ENCODE measurements at regions not wholly inside any gene's neighbourhood (a gene's known extent, or its start where the extent isn't known, plus 50 kb on each side); places are given as distances from the start of the nearest gene placed in this dataset.

- DNase-seq (ENCODE audit: low read depth) = no peak
These were observed 202.5 kb upstream of the CHRM2 start for GRCh38 chr7:136665878-136666509.

GRCh38 chr7:136664537-136664936, 203.9 kb upstream of the CHRM2 start:
- no peak for DNase-seq (ENCODE audit: low read depth)

- DNase-seq (ENCODE audit: low read depth) = no peak
These were observed 210.9 kb upstream of the CHRM2 start for GRCh38 chr7:136657482-136657921.

GRCh38 chr7:136656516-136656915, 211.9 kb upstream of the CHRM2 start:
- DNase-seq (ENCODE audit: low read depth) = no peak

- no peak for DNase-seq (ENCODE audit: low read depth)
These were observed 213.0 kb upstream of the CHRM2 start for GRCh38 chr7:136655414-136655813.

GRCh38 chr7:136654406-136654805, 214.0 kb upstream of the CHRM2 start:
- DNase-seq (ENCODE audit: low read depth) = no peak

GRCh38 chr7:136652635-136653370, 215.6 kb upstream of the CHRM2 start:
- no peak for DNase-seq (ENCODE audit: low read depth)

GRCh38 chr7:136640977-136641376, 227.5 kb upstream of the CHRM2 start:
- no peak for DNase-seq (ENCODE audit: low read depth)

- no peak for DNase-seq (ENCODE audit: low read depth)
These were observed 230.6 kb upstream of the CHRM2 start for GRCh38 chr7:136637813-136638212.

- DNase-seq (ENCODE audit: low read depth) = no peak
These were observed 232.7 kb upstream of the CHRM2 start for GRCh38 chr7:136635751-136636150.

GRCh38 chr7:136618818-136619217, 249.6 kb upstream of the CHRM2 start:
- no peak for DNase-seq (ENCODE audit: low read depth)

GRCh38 chr7:136617176-136617575, 251.3 kb upstream of the CHRM2 start:
- no peak for DNase-seq (ENCODE audit: low read depth)

GRCh38 chr7:136605532-136606329, 262.7 kb upstream of the CHRM2 start:
- no peak for DNase-seq (ENCODE audit: low read depth)

GRCh38 chr7:136601772-136602171, 266.7 kb upstream of the CHRM2 start:
- no peak for DNase-seq (ENCODE audit: low read depth)

- no peak for DNase-seq (ENCODE audit: low read depth)
These were observed 268.0 kb upstream of the CHRM2 start for GRCh38 chr7:136600475-136600874.

GRCh38 chr7:136594739-136595144, 273.7 kb upstream of the CHRM2 start:
- DNase-seq (ENCODE audit: low read depth) = no peak

GRCh38 chr7:136588216-136588615, 280.2 kb upstream of the CHRM2 start:
- peak; percentile 14 for DNase-seq (ENCODE audit: low read depth)

- no peak for DNase-seq (ENCODE audit: low read depth)
These were observed 282.3 kb upstream of the CHRM2 start for GRCh38 chr7:136585954-136586670.

GRCh38 chr7:136566491-136566890, 302.0 kb upstream of the CHRM2 start:
- DNase-seq (ENCODE audit: low read depth) = no peak

- DNase-seq (ENCODE audit: low read depth) = no peak
These were observed 312.5 kb upstream of the CHRM2 start for GRCh38 chr7:136555933-136556332.

- no peak for DNase-seq (ENCODE audit: low read depth)
These were observed 316.8 kb upstream of the CHRM2 start for GRCh38 chr7:136551618-136552017.

- DNase-seq (ENCODE audit: low read depth) = no peak
These were observed 318.7 kb upstream of the CHRM2 start for GRCh38 chr7:136549756-136550155.
